Smooth muscle cell of the brain vasculature (primary cell): ENCODE measurements at regions not wholly inside any gene's neighbourhood (a gene's known extent, or its start where the extent isn't known, plus 50 kb on each side); places are given as distances from the start of the nearest gene placed in this dataset.
"Not testable (repeated sequence)": the region's sequence is repeated elsewhere in the genome, so short reads cannot be mapped to it uniquely, and the experiment has no call there.

Experiments used
- DNase-seq: peaks from one replicate; pipeline ENCODE4 v3.0.0-alpha.2; 2012; ENCODE audit warnings: low read depth, low spot score

GRCh38 chr2:71923143-71923525 lies 224.5 kb downstream of the CYP26B1 start:
- no peak for DNase-seq

- no peak for DNase-seq
These were observed 225.0 kb downstream of the CYP26B1 start for GRCh38 chr2:71922499-71923142.

GRCh38 chr2:71922091-71922490 lies 225.6 kb downstream of the CYP26B1 start:
- DNase-seq: no peak

GRCh38 chr2:71920819-71921218 lies 226.8 kb downstream of the CYP26B1 start:
- not testable (repeated sequence) for DNase-seq

- no peak for DNase-seq
These were observed 228.0 kb downstream of the CYP26B1 start for GRCh38 chr2:71919708-71920107.

- DNase-seq: no peak
These were observed 237.4 kb downstream of the CYP26B1 start for GRCh38 chr2:71910277-71910676.

- DNase-seq: no peak
These were observed 238.9 kb downstream of the CYP26B1 start for GRCh38 chr2:71908798-71909197.

- DNase-seq: no peak
These were observed 240.2 kb downstream of the CYP26B1 start for GRCh38 chr2:71907503-71907902.

- DNase-seq: no peak
These were observed 241.2 kb downstream of the CYP26B1 start for GRCh38 chr2:71906357-71906973.

GRCh38 chr2:71905205-71905604 lies 242.5 kb downstream of the CYP26B1 start:
- DNase-seq: no peak

- no peak for DNase-seq
These were observed 243.8 kb downstream of the CYP26B1 start for GRCh38 chr2:71903841-71904240.

GRCh38 chr2:71901466-71901865 lies 246.2 kb downstream of the CYP26B1 start:
- no peak for DNase-seq

- DNase-seq: no peak
These were observed 248.6 kb downstream of the CYP26B1 start for GRCh38 chr2:71898851-71899681.

GRCh38 chr2:71898375-71898774 lies 249.3 kb downstream of the CYP26B1 start:
- no peak for DNase-seq

GRCh38 chr2:71897836-71898235 lies 249.8 kb downstream of the CYP26B1 start:
- DNase-seq: no peak

GRCh38 chr2:71897137-71897480 lies 250.6 kb downstream of the CYP26B1 start:
- no peak for DNase-seq

GRCh38 chr2:71896385-71897136 lies 251.1 kb downstream of the CYP26B1 start:
- DNase-seq: no peak

GRCh38 chr2:71895320-71896161 lies 252.1 kb downstream of the CYP26B1 start:
- no peak for DNase-seq

GRCh38 chr2:71894261-71894660 lies 253.4 kb downstream of the CYP26B1 start:
- no peak for DNase-seq

GRCh38 chr2:71893646-71894045 lies 254.0 kb downstream of the CYP26B1 start:
- DNase-seq: no peak

GRCh38 chr2:71892896-71893295 lies 254.8 kb downstream of the CYP26B1 start:
- DNase-seq: no peak
